ENCODE measurements at regions not wholly inside any gene's neighbourhood (a gene's known extent, or its start where the extent isn't known, plus 50 kb on each side); places are given as distances from the start of the nearest gene placed in this dataset.

GRCh38 chrX:124209792-124210576, 122.5 kb upstream of the TEX13D start:
- no peak for TF ChIP-seq CTCF (IDR thresholded peaks at IDR 0.05)
- TF ChIP-seq POLR2A (IDR thresholded peaks at IDR 0.05), result no peak
- no peak for TF ChIP-seq POLR2AphosphoS5 (IDR thresholded peaks at IDR 0.05)
- TF ChIP-seq EP300 (IDR thresholded peaks at IDR 0.05), result no peak
